Heart left ventricle (tissue), 13 donors: ENCODE measurements at regions not wholly inside any gene's neighbourhood (a gene's known extent, or its start where the extent isn't known, plus 50 kb on each side); places are given as distances from the start of the nearest gene placed in this dataset.

Experiments
- CTCF ChIP-seq, 12 donors: fragments of 200-600 bp; sonication (generic) in 4 of 12; IDR thresholded peaks; one replicate each; pipeline versions ENCODE4 v1.5.0 to v1.8.0; 2018 to 2022; ENCODE audit warnings: antibody characterized with exemption in 12 of 12, mild to moderate bottlenecking in 5 of 12
- POLR2A ChIP-seq, 2 donors: fragments of 450-650 bp; IDR thresholded peaks; one replicate each; pipeline ENCODE4 v1.6.1; 2017; ENCODE audit warnings: antibody characterized with exemption in 2 of 2, mild to moderate bottlenecking in 2 of 2, moderate library complexity in 2 of 2
- donor health status: ischemic (EF 13 %, LVEDD 7.1; RV severe dilation, severe dysfunction).
- donor health status: DM: no; HTN: yes; CAD: no.
- donor health status: DM: no; HTN: no; CAD: no.
- donor health status: ischemic (EF 25% LVEDD 6.9; RV normal size, moderate dysfunction).
- donor health status: ischemic (EF 25% LVEDD 5.7; RV mildly dilated, moderate dysfunction).
- donor health status: ischemic (EF 35%, LVEDD 5.7; RV mildly dilated, moderate dysfunction).
- donor health status: nonischemic (EF 11% LVEDD 7.7; RV severe dilation, severe dysfunction).
- donor health status: DM: yes; HTN: yes; CAD: no.
- donor health status: PGD.
- donor health status: ischemic (EF 29% LVEDD 5.4; RV normal size, mild dysfunction).
- donor health status: nonischemic (EF 23%, LVEDD 6.1; RV moderate dilation, normal function).

- TF ChIP-seq CTCF (IDR thresholded peaks at IDR 0.05) = no peak
- TF ChIP-seq POLR2A (IDR thresholded peaks at IDR 0.05) = no peak
These were observed 942.2 kb downstream of the REEP3 start for GRCh38 chr10:64463406-64463805.
